ENCODE measurements at regions not wholly inside any gene's neighbourhood (a gene's known extent, or its start where the extent isn't known, plus 50 kb on each side); places are given as distances from the start of the nearest gene placed in this dataset.

GRCh38 chr6:67358241-67358640 lies 1276.8 kb upstream of the ADGRB3 start (continued):
- no peak for TF ChIP-seq MEIS1 (CRISPR knock-in tag; IDR thresholded peaks at IDR 0.05; ENCODE audit: borderline replicate concordance)

GRCh38 chr6:67353861-67354260 lies 1281.2 kb upstream of the ADGRB3 start:
- H3K9me3 ChIP-seq (ENCODE audit: control insufficient read depth, insufficient read depth, low read depth, low read length), result no peaks in the 10 kb centered on the region
- ChIA-PET CTCF (interaction anchor here (0.5 kb wide), 1 partner anchor 11 kb away, joined by 3 read pairs; no protein-coding TSS in a partner anchor), POLR2A (no interaction called here)
- TF ChIP-seq GFI1B (tag by site-specific recombination; IDR thresholded peaks at IDR 0.05), result no peak
- no peak for TF ChIP-seq ZNF530 (tag by site-specific recombination; IDR thresholded peaks at IDR 0.05; ENCODE audit: low read depth)
- TF ChIP-seq ZNF404 (tag by site-specific recombination; IDR thresholded peaks at IDR 0.05), result no peak
- TF ChIP-seq ZNF146 (tag by site-specific recombination; IDR thresholded peaks at IDR 0.05), result no peak
- no peak for TF ChIP-seq ELK4 (IDR thresholded peaks at IDR 0.05; ENCODE audit: borderline replicate concordance, low read depth, low read length)
- TF ChIP-seq, protein P1, sequence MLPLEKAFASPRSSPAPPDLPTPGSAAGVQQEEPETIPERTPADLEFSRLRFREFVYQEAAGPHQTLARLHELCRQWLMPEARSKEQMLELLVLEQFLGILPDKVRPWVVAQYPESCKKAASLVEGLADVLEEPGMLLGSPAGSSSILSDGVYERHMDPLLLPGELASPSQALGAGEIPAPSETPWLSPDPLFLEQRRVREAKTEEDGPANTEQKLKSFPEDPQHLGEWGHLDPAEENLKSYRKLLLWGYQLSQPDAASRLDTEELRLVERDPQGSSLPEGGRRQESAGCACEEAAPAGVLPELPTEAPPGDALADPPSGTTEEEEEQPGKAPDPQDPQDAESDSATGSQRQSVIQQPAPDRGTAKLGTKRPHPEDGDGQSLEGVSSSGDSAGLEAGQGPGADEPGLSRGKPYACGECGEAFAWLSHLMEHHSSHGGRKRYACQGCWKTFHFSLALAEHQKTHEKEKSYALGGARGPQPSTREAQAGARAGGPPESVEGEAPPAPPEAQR (tag by site-specific recombination; IDR thresholded peaks at IDR 0.05), result no peak
- no peak for TF ChIP-seq ZNF324 (tag by site-specific recombination; IDR thresholded peaks at IDR 0.05)
- TF ChIP-seq ZNF132 (tag by site-specific recombination; IDR thresholded peaks at IDR 0.05; ENCODE audit: borderline replicate concordance), result no peak
- no peak for TF ChIP-seq ZNF791 (tag by site-specific recombination; IDR thresholded peaks at IDR 0.05)
- no peak for TF ChIP-seq SCRT1 (tag by site-specific recombination; IDR thresholded peaks at IDR 0.05; ENCODE audit: borderline replicate concordance)
- no peak for TF ChIP-seq ZNF76 (tag by site-specific recombination; IDR thresholded peaks at IDR 0.05; ENCODE audit: borderline replicate concordance, low read depth)
- no peak for TF ChIP-seq ZFP41 (tag by site-specific recombination; IDR thresholded peaks at IDR 0.05; ENCODE audit: borderline replicate concordance)
- no peak for TF ChIP-seq ZFHX2 (tag by site-specific recombination; conservative IDR thresholded peaks at IDR 0.05)
- TF ChIP-seq, protein P2, sequence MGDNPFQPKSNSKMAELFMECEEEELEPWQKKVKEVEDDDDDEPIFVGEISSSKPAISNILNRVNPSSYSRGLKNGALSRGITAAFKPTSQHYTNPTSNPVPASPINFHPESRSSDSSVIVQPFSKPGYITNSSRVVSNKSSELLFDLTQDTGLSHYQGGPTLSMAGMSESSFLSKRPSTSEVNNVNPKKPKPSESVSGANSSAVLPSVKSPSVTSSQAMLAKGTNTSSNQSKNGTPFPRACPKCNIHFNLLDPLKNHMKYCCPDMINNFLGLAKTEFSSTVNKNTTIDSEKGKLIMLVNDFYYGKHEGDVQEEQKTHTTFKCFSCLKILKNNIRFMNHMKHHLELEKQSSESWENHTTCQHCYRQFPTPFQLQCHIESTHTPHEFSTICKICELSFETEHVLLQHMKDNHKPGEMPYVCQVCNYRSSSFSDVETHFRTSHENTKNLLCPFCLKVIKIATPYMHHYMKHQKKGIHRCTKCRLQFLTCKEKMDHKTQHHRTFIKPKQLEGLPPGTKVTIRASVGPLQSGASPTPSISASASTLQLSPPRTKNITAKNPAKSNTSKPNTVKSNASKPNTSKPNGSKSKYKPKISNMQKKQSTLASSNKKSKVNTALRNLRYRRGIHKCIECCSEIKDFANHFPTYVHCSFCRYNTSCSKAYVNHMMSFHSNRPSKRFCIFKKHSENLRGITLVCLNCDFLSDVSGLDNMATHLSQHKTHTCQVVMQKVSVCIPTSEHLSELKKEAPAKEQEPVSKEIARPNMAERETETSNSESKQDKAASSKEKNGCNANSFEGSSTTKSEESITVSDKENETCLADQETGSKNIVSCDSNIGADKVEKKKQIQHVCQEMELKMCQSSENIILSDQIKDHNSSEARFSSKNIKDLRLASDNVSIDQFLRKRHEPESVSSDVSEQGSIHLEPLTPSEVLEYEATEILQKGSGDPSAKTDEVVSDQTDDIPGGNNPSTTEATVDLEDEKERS (tag by site-specific recombination; IDR thresholded peaks at IDR 0.05), result no peak
- no peak for TF ChIP-seq ZSCAN23 (tag by site-specific recombination; IDR thresholded peaks at IDR 0.05)
- no peak for TF ChIP-seq ZNF112 (tag by site-specific recombination; IDR thresholded peaks at IDR 0.05)
- TF ChIP-seq, protein P3, sequence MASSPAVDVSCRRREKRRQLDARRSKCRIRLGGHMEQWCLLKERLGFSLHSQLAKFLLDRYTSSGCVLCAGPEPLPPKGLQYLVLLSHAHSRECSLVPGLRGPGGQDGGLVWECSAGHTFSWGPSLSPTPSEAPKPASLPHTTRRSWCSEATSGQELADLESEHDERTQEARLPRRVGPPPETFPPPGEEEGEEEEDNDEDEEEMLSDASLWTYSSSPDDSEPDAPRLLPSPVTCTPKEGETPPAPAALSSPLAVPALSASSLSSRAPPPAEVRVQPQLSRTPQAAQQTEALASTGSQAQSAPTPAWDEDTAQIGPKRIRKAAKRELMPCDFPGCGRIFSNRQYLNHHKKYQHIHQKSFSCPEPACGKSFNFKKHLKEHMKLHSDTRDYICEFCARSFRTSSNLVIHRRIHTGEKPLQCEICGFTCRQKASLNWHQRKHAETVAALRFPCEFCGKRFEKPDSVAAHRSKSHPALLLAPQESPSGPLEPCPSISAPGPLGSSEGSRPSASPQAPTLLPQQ (tag by site-specific recombination; IDR thresholded peaks at IDR 0.05), result no peak
- TF ChIP-seq ZNF521 (tag by site-specific recombination; IDR thresholded peaks at IDR 0.05), result no peak
- TF ChIP-seq, protein P4, sequence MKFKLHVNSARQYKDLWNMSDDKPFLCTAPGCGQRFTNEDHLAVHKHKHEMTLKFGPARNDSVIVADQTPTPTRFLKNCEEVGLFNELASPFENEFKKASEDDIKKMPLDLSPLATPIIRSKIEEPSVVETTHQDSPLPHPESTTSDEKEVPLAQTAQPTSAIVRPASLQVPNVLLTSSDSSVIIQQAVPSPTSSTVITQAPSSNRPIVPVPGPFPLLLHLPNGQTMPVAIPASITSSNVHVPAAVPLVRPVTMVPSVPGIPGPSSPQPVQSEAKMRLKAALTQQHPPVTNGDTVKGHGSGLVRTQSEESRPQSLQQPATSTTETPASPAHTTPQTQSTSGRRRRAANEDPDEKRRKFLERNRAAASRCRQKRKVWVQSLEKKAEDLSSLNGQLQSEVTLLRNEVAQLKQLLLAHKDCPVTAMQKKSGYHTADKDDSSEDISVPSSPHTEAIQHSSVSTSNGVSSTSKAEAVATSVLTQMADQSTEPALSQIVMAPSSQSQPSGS (tag by site-specific recombination; IDR thresholded peaks at IDR 0.05; ENCODE audit: low read depth), result no peak
- H3K4me3 ChIP-seq (ENCODE audit: low read depth, low read length), result no peak overlapping the region
- no peaks in the 10 kb centered on the region for H3K4me1 ChIP-seq (ENCODE audit: control insufficient read depth, insufficient read depth, low read length)
- no peaks in the 10 kb centered on the region for H3K36me3 ChIP-seq (ENCODE audit: control insufficient read depth in 2 of 2, insufficient read depth in 1 of 2, low read length in 2 of 2)
- no peak overlapping the region for H3K27ac ChIP-seq (ENCODE audit: extremely low read depth, low read depth, low read length)

Measured in HEK293 (cell line).